NCI-H2171 treated with DMSO at 0.1 percent for 48 hours (cell line): ENCODE measurements at regions not wholly inside any gene's neighbourhood (a gene's known extent, or its start where the extent isn't known, plus 50 kb on each side); places are given as distances from the start of the nearest gene placed in this dataset.

Source experiments
- DNase-seq: peaks from one replicate; lab custom pipeline; 2025; lab: John Stamatoyannopoulos, UW

- DNase-seq, result no peak
These were observed 1395.5 kb upstream of the PIK3C3 start for GRCh38 chr18:40559556-40559955.

GRCh38 chr18:40558706-40559392, 1396.2 kb upstream of the PIK3C3 start:
- no peak for DNase-seq

GRCh38 chr18:40555914-40556313, 1399.1 kb upstream of the PIK3C3 start:
- DNase-seq, result no peak

- DNase-seq, result no peak
These were observed 1402.0 kb upstream of the PIK3C3 start for GRCh38 chr18:40553029-40553428.

- no peak for DNase-seq
These were observed 1408.2 kb upstream of the PIK3C3 start for GRCh38 chr18:40546875-40547274.

GRCh38 chr18:40534723-40535122, 1420.3 kb upstream of the PIK3C3 start:
- DNase-seq, result no peak

DNA sequence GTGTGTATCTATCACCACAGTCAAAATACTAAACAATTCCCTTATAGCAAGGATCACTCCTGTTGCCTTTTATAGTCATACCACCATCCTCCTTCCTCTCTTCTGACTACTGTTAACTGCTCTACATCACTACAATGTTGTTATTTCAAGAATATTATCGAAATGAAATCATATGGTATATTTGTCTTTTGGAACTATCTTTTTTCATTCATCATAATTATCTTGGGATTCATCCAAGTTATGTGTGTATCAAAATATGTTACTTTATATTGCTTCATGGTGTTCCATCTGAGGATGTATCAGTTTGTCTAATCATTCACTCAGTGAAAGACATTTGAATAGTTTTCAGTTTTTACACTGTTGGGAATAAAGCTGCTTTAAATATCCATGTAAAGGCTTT, 1423.0 kb upstream of the PIK3C3 start:
- DNase-seq, result no peak

- no peak for DNase-seq
These were observed 1424.0 kb upstream of the PIK3C3 start for GRCh38 chr18:40531051-40531450.

- peak; percentile 4 for DNase-seq
These were observed 1425.6 kb upstream of the PIK3C3 start for GRCh38 chr18:40529478-40529877.

GRCh38 chr18:40524881-40525280, 1430.2 kb upstream of the PIK3C3 start:
- DNase-seq, result no peak

DNA sequence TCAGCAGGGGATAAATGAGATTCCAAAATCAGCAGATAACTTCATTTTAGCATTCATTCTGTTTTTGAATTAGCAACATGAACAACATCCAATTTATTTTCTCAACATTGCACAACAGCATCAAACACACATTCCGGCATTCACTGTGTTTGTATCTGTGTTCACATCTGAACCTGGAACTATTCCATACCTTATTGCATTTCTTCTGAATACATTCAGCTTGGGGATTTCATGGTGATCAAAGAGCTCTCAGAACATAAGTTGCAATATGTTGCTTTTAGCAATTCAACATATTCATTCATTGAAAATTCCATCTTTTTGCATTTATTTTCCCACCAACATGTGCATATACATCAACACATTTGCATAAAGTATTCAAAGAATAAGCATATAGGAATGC, 1431.7 kb upstream of the PIK3C3 start:
- no peak for DNase-seq

DNA sequence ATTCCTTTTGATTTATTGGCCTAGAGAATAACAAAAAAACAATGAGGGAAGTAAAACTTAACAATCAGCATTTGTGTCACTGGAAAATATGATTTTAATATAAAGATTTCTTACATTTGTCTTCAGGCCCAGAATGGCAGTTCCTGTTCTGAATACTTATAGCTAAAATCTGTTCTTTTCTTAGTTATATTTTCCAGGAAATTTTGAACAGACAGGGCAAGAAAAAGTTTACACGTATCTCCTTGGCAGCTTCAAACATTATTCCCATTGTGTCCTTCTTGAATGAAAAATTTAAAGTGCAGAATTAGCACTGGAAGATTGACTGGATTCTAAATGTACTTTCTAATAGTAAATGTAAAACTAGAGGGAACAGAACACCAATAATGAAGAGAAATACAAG, 1454.0 kb upstream of the PIK3C3 start:
- no peak for DNase-seq

DNA sequence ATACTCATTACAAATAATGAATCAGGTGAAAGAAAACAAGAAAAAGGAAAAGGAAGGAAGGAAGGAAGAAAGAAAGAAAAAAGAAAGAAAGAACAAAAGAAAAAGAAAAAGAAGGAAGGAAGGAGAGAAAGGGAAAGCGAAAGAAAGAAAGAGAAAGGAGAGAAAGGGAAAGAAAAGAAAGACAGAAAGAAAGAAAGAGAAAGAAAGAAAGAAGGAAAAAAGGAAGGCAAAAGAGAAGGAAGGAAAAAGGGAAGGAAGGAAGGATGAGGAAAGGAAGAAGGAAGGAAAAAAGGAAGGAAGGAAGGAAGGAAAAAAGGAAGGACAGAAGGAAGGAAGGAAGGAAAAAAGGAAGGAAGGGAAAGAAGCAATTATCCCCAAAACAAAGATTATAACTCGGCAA, 1460.4 kb upstream of the PIK3C3 start:
- DNase-seq, result no peak

GRCh38 chr18:40493316-40493715, 1461.7 kb upstream of the PIK3C3 start:
- no peak for DNase-seq

DNA sequence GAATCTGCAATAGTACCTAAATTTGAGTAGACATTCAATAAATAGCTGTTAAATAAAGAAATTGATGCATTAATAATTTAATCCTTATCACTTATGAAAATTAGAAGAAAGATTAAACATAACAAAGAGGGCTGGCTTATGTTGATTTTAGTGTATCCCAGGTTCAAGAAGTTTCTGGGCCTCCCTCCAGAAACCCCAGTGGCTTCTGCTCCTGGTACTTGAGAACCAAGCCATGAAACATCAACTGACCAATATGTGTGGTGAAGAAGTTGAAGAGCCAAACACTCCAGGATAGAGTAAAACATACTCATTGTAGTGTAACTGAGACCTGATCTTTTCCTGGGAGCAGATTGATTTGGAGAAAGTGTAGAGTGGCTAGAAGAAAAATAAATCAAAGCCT, 1465.7 kb upstream of the PIK3C3 start:
- DNase-seq, result no peak

- DNase-seq, result no peak
These were observed 1469.7 kb upstream of the PIK3C3 start for GRCh38 chr18:40485318-40485717.

GRCh38 chr18:40473221-40474029, 1481.6 kb upstream of the PIK3C3 start:
- peak; percentile 37 for DNase-seq

- no peak for DNase-seq
These were observed 1484.3 kb upstream of the PIK3C3 start for GRCh38 chr18:40470723-40471122.

DNA sequence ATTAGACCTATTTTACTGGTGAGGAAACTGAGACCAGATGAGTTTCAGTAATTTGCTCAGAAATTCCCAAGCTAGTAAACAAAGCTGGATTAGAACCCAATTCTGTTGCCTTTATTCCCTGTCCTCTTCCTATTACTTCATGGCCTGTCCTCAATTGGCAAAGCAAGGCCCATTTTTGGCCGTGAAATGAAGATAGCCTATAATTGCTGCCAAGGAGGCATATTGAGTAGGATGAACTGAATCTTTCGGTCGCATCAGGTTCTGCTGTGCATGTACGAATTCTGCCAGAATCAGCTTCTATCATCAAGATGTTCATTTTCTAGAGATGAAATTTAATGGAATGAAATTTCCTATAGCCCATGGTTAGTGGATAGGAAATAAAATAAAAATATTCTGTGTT, 1485.2 kb upstream of the PIK3C3 start:
- DNase-seq, result no peak

DNA sequence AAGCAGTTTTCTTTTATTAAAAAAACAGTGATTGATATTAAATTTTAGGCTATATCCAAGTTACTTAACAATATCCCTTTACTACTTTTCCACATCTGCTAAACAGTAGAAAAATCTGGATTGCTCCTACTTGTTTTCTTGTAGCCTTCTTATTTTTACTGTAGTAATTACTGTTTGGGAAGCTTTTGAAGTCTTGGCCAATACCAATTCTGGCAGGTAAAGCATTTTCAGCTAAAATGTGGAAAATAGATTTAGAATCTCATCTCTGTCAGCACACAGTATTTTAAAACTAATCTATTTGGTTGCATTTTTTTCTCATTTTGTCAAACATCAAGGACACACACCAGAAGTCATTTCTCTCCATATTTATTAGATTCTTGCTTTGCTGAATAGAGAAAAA, 1485.7 kb upstream of the PIK3C3 start:
- DNase-seq, result no peak

GRCh38 chr18:40464032-40464431, 1491.0 kb upstream of the PIK3C3 start:
- DNase-seq, result no peak

GRCh38 chr18:40453903-40454302, 1501.1 kb upstream of the PIK3C3 start:
- no peak for DNase-seq

- no peak for DNase-seq
These were observed 1502.4 kb upstream of the PIK3C3 start for GRCh38 chr18:40452599-40452998.

- DNase-seq, result no peak
These were observed 1504.3 kb upstream of the PIK3C3 start for GRCh38 chr18:40450751-40451150.
